HL-60/S4 treated with phorbol 12-myristate 13-acetate at 8.2 ng/mL for 4 days and 3 days (cell line): ENCODE measurements at regions not wholly inside any gene's neighbourhood (a gene's known extent, or its start where the extent isn't known, plus 50 kb on each side); places are given as distances from the start of the nearest gene placed in this dataset.

Experiments
- in situ Hi-C: fragments of 300-500 bp; cut with MboI; formaldehyde crosslinking; loops from 2 replicates; pipeline ENCODE4 v1.15.0; 2022; ENCODE audit warnings: low sequenced_read_pairs

GRCh38 chr9:120292606-120293005 is 287.4 kb downstream of the CDK5RAP2 start:
- in situ Hi-C loops, result no loop called here

- in situ Hi-C loops, result no loop called here
These were observed 288.9 kb downstream of the CDK5RAP2 start for GRCh38 chr9:120291050-120291449.

DNA sequence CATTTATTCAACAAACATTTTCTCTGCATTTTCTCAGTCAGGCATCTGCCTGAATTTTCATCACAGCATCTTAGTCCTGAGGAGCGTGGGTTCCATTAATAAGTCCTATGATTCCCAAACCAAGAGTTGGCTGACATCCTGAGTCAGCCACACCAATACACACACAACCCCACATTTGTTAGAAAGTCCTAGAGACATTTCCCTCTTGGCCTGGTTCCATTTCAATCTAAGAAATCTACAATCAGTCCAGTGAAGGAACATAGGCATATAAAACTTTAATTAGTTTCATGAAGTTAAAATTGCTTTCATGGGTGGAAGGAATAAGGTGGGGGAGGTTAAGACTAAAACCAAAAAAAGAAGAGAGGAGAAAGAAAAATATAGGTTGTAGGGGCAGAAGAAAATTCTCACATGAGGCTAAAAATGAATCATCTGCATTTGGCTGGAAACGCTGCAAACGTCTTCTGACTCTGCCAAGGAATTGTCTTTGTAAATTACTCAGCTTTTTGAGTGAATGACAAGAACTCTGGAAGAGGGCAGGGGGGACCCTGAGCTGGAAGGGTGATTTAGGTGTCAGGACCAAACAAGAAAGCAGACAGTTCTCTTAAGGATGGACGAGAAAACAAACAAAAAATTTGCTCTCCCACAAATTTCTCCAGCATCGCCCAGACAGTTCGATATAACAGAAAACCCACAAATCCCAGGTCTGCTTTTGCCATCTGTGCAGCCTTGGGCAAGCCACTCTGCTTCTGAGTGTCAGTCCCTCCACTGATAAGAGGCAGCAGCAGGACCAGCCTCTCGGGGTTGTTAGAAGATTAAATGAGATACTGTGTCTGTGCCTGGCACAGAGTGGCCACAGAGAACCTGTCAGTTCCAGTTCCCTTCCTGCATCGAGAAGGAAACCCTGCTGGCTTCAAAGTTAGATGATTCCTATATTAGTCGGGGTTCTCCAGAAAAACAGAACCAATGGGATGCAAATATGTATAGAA is 289.7 kb downstream of the CDK5RAP2 start:
- in situ Hi-C loops, result no loop called here

- in situ Hi-C loops, result no loop called here
These were observed 290.9 kb downstream of the CDK5RAP2 start for GRCh38 chr9:120289098-120289497.

DNA sequence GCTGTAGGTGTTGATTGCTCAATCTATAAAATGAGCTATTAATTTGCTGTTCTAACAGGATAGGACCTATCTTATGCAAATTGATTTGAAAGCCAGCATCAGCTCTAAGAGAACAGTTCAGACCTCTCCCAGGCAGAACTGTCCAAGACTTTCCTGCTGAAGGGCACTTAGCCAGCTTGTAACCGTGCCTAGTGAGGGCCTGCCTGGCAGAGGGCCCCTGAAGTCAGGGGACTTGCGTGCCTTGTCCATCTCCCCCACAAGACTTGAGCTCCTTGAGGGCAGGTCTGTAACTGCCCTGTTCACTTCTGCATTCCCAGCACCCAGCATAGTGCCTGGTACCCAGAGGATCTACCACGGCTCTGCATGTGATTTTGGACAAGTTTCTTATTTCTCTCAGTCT is 293.4 kb downstream of the CDK5RAP2 start:
- in situ Hi-C loops, result no loop called here

DNA sequence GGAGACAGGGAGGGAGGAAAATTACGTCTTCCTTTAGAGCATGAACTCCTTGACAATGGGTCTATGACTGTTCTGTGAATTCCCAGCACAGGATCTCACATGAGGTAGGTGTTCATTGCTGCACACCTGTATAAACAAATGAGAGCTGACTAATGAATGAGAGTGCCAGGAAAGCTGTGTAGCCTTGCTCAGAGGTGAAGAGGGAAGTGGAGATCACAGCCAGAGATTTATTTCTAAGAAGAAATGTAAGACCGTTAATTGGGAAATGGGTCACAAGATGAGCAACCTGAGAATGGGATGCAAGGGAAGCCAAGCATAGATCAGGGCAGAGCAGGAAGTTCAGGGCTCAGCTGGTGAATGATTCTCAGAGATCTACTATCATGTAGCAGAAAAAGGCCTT is 295.1 kb downstream of the CDK5RAP2 start:
- in situ Hi-C loops, result no loop called here

- in situ Hi-C loops, result no loop called here
These were observed 298.3 kb downstream of the CDK5RAP2 start for GRCh38 chr9:120281665-120282064.

GRCh38 chr9:120267929-120268328 is 312.0 kb downstream of the CDK5RAP2 start:
- in situ Hi-C loops, result no loop called here

DNA sequence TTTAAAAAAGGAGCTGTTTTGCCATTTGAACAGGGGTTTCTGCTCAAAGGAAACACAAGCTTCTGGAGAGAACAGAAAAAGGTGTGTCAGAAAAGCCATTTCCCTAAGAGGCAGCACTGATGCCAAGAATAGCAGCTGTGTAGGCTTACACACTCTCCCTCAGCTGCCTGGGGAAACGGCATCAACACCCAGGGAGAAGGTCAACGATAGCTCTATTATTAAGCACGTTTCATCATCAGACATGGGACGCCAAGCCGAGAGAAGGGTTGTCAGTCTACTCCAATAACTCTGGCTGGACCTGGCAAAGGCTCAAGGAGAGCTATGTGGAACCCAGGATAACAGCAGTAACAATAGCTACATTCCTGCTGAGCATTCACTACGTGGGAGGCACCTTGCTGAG is 314.2 kb downstream of the CDK5RAP2 start:
- in situ Hi-C loops, result no loop called here

DNA sequence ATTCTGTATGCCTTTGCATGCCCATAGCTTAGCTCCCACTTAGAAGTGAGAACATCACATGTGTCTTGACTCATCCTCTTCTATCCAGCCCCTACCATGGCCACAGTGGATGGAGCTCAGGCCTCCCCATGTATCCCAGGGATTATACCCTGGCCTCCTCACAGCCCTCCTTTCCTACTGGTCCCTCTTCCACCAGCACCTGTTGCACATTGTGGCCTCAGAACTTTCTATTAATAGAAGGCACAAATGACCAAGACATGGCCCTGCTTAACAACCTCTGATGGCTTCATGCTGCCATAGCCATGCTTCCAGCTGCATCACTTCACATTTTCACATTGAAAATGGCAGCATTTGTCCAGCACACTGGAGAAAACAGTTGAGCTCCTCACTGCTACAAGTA is 315.4 kb downstream of the CDK5RAP2 start:
- in situ Hi-C loops, result no loop called here

GRCh38 chr9:120263836-120264235 is 316.1 kb downstream of the CDK5RAP2 start:
- in situ Hi-C loops, result no loop called here

DNA sequence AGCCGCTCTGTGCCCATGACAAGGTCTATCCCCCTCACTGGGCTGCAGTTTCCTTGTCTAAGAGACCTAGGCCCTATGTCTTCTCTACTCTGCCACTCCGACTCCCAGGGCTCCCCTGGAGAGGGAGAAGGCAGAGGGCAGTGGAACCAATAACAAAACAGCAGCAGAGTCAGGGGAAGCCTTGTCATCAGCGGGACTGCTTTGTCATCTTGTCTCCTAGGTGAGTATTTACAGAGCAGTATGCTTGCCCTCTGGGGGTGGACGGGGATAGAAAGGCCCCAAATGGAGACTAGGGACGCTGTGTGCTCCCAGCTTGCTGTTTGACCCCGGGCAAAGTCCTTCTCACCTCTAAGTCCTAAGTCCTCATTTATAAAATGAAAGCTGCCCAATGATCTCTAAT is 318.5 kb downstream of the CDK5RAP2 start:
- in situ Hi-C loops, result no loop called here

DNA sequence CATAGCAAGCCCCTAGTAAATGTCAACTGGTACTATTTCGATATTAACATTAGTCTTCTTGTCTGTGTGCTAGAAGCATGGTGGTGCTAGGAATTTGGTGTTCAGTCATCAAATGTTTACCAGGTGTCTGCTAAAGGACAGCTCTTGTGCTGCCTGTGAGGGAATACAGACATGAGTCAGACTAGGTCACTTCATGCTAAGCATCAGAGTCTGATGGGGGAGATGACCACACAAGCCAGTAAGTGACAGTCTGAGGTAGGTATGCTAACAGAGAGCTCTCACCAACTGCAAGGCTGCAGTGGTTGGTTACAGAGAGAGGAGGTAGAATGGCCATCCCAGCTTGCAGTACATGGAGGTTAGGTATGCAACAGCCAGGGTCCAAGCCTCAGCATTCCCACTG is 320.9 kb downstream of the CDK5RAP2 start:
- in situ Hi-C loops, result no loop called here

GRCh38 chr9:120258096-120258495 is 321.9 kb downstream of the CDK5RAP2 start:
- in situ Hi-C loops, result no loop called here

GRCh38 chr9:120257483-120257882 is 322.5 kb downstream of the CDK5RAP2 start:
- in situ Hi-C loops, result no loop called here

DNA sequence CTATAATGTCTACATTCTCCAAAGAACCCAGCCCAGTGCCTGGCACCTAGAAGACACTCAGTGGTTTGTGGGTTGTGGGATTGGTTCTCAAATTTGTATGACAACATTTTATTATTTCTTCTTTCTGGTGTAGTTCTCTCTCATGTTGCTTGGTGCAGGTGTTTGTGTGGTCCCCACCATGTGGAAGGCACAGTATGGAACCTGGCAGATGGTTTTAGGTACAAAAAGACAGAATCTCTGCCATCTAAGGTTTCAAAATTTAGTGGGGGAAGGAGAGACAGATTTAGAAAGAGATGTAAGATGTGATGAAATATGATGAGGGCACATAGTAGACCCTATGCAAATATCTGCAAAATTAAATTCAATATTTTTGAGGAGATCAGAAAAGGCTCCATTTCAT is 323.8 kb downstream of the CDK5RAP2 start:
- in situ Hi-C loops, result no loop called here

DNA sequence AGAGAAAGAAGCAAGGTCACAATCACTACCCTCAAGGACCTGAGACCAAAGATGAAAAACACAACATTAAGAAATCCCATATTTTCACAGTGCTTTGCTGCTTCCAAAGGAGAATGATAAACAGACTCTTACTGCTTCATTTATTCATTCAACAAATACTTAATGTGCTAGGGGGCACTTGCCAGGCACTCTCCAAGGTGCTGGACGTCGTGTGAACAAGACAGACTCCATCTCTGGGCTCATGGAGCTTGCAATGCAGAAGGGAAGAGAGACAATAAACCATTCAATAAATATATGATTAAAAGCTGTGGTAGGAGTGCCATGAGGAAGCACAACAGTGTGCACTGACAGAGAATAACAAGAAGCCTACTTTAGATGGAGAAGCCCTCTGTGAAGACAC is 327.7 kb downstream of the CDK5RAP2 start:
- in situ Hi-C loops, result no loop called here

DNA sequence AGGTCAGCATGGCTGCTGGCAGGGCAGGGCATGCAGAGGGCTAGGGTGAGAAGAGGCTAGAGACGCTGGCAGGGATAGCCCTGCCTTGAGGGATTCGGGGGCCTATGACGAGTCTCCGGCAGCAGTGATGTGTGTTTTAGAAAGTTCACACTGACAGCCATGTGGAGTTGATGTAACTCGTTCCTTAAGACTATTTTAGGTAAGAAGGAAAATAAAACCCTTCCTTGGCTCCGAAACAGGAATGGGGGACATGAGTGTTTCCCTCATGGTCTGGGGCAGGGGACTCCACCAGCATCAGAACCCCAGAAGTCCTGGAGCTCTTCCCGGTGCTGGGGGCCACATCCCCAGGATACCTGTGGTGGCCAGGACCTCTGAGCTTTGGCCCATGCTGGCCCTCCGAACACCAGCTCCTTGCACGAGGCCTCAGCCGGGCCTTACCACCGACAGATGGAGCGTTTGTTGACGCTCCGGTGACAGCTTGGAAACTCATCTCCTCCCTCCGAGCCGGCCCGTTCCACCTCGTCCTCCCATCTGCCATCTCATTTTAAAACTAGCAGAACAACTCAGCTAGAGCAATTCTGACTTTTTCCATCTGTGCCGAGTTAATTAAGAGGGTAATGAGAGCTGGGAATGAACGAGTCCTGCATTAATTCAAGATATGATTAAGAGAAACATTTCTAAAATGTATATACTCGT is 337.7 kb downstream of the CDK5RAP2 start:
- in situ Hi-C loops, result no loop called here

DNA sequence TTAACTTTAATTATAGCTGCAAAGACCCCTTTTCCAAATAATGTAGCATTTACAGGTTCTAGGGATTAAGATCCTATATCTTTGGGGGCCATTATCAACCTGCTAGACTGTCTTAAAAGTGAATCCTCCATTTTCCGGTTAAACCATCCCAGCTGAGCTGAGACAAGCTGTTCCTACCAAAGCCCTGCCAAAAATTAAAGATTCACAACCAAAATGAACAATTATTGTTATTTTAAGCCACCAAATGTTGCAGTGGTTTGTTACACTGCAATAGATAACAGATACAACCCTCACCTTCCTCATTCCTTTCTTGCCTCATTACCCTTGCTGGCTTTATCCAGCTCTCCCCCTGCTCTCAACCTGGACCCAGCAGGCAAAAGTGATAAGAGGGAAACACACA is 343.4 kb downstream of the CDK5RAP2 start:
- in situ Hi-C loops, result no loop called here

DNA sequence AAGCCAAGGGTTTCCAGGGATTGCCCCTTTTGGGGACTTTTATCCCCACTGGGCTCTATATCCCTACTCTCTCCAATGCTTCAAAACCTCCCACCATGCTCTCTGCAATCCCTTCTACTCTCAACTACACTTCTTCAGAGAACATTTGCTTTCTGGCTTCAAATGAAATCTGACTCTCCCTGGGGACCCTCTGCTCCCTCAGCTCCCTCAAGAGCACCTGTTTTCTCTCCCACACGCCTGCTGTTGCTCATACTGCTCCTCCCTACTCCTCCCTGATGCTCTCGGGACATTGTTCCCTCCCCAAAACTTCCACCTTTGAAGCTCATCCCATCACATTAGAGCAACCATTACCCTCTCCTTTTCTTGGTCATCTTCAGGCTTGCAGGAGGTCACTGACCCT is 344.9 kb downstream of the CDK5RAP2 start:
- in situ Hi-C loops, result no loop called here

- in situ Hi-C loops, result no loop called here
These were observed 349.7 kb downstream of the CDK5RAP2 start for GRCh38 chr9:120230227-120230626.

- in situ Hi-C loops, result no loop called here
These were observed 358.1 kb downstream of the CDK5RAP2 start for GRCh38 chr9:120221844-120222243.
